Heart left ventricle (tissue), 13 donors: ENCODE measurements at regions not wholly inside any gene's neighbourhood (a gene's known extent, or its start where the extent isn't known, plus 50 kb on each side); places are given as distances from the start of the nearest gene placed in this dataset.

Experiments used
- POLR2A ChIP-seq, 2 donors: fragments of 450-650 bp; IDR thresholded peaks; one replicate each; pipeline ENCODE4 v1.6.1; 2017; ENCODE audit warnings: antibody characterized with exemption in 2 of 2, mild to moderate bottlenecking in 2 of 2, moderate library complexity in 2 of 2
- TF ChIP-seq, protein P1 (sequence below), 12 donors: fragments of 200-600 bp; sonication (generic) in 4 of 12; IDR thresholded peaks; one replicate each; pipeline versions ENCODE4 v1.5.0 to v1.8.0; 2018 to 2022; ENCODE audit warnings: antibody characterized with exemption in 12 of 12, mild to moderate bottlenecking in 5 of 12
- donor health status: ischemic (EF 13 %, LVEDD 7.1; RV severe dilation, severe dysfunction).
- donor health status: DM: no; HTN: yes; CAD: no.
- donor health status: DM: no; HTN: no; CAD: no.
- donor health status: ischemic (EF 25% LVEDD 6.9; RV normal size, moderate dysfunction).
- donor health status: ischemic (EF 25% LVEDD 5.7; RV mildly dilated, moderate dysfunction).
- donor health status: ischemic (EF 35%, LVEDD 5.7; RV mildly dilated, moderate dysfunction).
- donor health status: nonischemic (EF 11% LVEDD 7.7; RV severe dilation, severe dysfunction).
- donor health status: DM: yes; HTN: yes; CAD: no.
- donor health status: PGD.
- donor health status: ischemic (EF 29% LVEDD 5.4; RV normal size, mild dysfunction).
- donor health status: nonischemic (EF 23%, LVEDD 6.1; RV moderate dilation, normal function).

GRCh38 chr2:16252891-16253290, 312.5 kb downstream of the MYCN start:
- TF ChIP-seq, protein P1, sequence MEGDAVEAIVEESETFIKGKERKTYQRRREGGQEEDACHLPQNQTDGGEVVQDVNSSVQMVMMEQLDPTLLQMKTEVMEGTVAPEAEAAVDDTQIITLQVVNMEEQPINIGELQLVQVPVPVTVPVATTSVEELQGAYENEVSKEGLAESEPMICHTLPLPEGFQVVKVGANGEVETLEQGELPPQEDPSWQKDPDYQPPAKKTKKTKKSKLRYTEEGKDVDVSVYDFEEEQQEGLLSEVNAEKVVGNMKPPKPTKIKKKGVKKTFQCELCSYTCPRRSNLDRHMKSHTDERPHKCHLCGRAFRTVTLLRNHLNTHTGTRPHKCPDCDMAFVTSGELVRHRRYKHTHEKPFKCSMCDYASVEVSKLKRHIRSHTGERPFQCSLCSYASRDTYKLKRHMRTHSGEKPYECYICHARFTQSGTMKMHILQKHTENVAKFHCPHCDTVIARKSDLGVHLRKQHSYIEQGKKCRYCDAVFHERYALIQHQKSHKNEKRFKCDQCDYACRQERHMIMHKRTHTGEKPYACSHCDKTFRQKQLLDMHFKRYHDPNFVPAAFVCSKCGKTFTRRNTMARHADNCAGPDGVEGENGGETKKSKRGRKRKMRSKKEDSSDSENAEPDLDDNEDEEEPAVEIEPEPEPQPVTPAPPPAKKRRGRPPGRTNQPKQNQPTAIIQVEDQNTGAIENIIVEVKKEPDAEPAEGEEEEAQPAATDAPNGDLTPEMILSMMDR (IDR thresholded peaks at IDR 0.05) = no peak
- no peak for TF ChIP-seq POLR2A (IDR thresholded peaks at IDR 0.05)
